ENCODE measurements at regions not wholly inside any gene's neighbourhood (a gene's known extent, or its start where the extent isn't known, plus 50 kb on each side); places are given as distances from the start of the nearest gene placed in this dataset.

DNA sequence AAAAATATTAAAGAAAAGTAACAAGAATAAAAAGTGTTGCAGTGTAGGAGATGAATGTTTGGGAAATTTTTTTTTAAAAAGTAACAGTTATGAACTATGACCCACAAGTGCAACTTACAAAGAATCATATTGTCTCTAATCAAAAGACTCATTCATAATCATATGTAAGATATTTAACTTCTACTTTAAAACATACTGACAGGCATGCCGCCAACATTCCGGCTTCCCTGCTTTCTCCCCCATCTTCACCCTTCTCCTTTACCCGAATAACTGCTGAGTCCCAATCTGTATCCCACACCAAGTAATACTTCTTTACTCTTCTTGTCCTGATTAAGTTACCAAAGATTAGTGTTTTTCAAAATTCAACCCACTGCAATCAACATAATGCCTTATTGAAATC, 598.8 kb upstream of the FRG1 start:
- no peak for TF ChIP-seq CTCF (conservative IDR thresholded peaks at IDR 0.05; ENCODE audit: low read depth, low read length)
- no peak for TF ChIP-seq CEBPB (IDR thresholded peaks at IDR 0.05; ENCODE audit: low read depth, low read length)

Data from IMR-90 (cell line).